ENCODE measurements at regions not wholly inside any gene's neighbourhood (a gene's known extent, or its start where the extent isn't known, plus 50 kb on each side); places are given as distances from the start of the nearest gene placed in this dataset.

- peak; percentile 79 for DNase-seq (ENCODE audit: low read depth)
These were observed 1558.5 kb upstream of the TMEM132C start for GRCh38 chr12:126708492-126708896.

DNA sequence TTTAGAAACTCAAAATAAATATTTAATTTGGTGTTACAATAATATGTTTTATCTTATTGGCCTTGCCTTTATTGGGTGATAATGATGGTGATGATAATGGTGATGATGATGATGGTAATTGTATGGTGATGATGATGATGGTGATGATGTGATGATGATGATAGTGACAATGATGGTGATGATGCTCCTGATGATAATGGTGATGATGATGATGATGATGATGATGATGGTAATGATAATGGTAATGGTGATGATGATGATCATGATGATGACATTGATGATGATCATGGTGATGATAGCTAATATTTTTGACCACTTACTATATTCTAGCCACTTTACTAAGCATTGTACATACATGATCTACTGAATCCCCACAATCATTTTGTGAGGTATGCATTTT lies 1548.6 kb upstream of the TMEM132C start:
- DNase-seq (ENCODE audit: low read depth) = no peak

- no peak for DNase-seq (ENCODE audit: low read depth)
These were observed 1546.9 kb upstream of the TMEM132C start for GRCh38 chr12:126719912-126720705.

GRCh38 chr12:126726481-126727217 lies 1540.3 kb upstream of the TMEM132C start:
- DNase-seq (ENCODE audit: low read depth) = no peak

DNA sequence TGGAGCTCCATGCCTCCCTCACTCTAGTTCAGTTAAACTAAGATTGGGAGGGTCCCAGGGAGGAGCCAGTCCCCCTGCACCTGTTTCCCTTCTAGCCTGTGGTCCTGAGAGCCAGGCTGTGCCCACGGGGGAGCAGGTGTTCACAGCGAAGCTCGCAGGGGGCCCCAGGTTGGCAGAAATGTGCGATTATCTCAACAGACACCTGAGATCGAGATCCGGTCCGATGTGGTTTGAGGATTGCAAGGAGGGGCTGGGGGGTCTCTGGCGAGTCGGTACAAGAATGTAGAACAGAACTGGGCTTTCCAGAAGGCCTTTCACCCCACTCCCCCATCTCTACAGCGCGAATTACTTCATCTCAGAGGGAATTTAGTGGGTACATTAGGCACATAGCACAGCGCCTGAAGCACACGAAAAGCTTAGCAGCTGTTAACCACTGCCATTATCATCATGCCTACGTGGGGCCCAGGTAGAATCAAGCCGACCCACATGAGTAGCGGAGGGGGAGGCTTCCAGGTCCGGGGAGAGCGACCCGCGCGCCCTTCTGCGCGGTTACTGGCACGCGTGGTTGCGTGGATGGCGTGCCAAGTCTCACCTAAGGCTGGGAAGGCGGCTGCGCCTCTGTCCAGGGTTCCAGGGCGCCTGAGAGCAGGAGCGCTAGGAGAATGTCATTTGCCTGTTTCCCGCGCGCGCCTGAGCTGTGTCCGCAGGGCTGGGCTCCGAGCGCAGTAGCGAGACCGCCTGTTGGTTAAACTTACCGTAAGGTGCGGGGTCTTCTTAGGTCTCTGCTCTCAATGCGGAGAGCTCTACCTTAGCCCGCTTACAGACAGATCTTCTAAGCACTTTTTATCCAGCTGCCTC lies 1539.5 kb upstream of the TMEM132C start:
- no peak for DNase-seq (ENCODE audit: low read depth)

GRCh38 chr12:126734296-126734695 lies 1532.7 kb upstream of the TMEM132C start:
- no peak for DNase-seq (ENCODE audit: low read depth)

- DNase-seq (ENCODE audit: low read depth) = no peak
These were observed 1532.3 kb upstream of the TMEM132C start for GRCh38 chr12:126734710-126735109.

- DNase-seq (ENCODE audit: low read depth) = no peak
These were observed 1525.3 kb upstream of the TMEM132C start for GRCh38 chr12:126741536-126742240.

DNA sequence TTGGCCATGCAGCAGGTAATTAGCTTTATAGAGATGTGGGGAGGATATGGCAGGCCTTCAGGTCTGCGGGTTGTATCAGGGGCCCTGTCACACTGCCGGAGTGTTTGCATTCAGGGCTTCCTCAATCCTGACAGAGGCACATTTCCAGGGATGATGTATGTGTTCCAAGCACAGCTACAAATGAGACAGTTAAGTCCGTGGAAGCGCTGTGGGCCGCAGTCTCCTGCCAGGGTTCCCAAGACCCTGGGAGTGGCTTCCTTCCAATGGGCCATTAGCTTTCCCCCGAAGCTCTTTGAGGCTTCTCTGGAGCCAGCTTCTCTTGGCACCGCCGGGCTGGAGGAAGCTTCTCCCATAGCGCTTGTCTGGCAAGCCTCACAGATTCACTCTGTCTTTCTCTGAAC lies 1524.7 kb upstream of the TMEM132C start:
- no peak for DNase-seq (ENCODE audit: low read depth)

DNA sequence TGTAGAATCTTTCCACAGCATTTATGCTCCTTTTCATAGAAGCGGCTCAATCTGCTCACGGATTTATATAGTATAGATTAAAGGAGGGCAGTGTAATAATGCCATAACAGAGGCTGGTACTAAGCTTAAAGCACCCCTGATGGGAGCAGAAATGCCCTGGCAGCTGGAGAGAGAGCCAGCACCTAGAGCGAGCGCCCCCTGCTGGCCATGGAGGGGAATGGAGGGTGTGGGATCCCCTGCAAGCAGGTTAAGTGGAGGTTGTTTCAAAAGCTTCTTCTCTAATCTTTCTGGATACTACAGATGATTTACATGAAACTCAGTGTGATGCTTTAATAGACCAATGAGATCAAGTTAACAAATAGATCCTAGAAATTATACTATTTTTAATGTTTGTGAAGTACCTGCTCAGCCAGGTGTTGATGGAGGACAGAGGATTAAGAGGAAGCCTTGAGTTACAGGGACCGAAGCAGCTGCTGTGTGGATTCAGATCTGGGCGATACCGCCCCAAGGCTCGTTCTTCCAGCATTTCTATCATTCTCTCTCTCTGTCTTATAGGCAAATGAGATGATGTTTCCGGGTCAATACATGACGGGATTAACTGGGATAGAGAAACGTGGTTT lies 1519.3 kb upstream of the TMEM132C start:
- DNase-seq (ENCODE audit: low read depth) = peak; percentile 20

DNA sequence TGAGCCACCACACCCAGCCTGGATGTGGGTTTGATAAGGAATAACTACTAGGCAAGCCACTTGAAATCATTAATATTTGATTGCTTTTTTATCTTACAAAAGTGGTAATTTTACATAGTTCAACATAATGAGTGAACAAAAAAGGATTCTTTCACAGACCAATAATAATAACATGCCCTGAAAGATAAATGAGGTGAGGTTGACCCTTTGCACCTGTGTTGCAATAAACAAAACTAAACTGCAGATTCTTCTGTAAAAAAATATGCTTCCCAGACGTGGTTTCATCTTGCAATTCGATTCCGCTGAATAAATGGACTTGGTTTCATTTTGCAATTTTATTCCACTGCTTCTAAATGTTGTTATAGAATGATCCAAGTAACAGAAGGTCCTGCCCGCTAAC lies 1514.9 kb upstream of the TMEM132C start:
- no peak for DNase-seq (ENCODE audit: low read depth)

GRCh38 chr12:126757326-126757725 lies 1509.6 kb upstream of the TMEM132C start:
- no peak for DNase-seq (ENCODE audit: low read depth)

DNA sequence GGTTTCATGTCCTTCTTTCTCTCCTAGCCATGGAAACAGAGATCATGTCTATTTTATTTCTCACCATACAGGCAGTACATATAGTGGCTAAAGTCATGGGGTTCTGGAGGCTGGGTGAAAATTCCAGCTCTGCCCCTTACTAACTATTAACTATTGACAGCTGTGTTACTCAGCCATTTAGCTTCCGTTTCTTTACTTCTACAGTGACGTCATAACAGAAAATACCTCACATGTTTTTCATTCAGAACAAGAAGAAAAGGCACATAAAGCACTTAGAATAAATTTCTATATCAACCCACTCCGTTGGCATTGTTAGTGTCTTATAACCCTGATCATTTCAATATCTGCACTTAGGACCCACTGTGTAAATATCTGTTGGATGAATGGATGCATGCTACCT lies 1506.9 kb upstream of the TMEM132C start:
- DNase-seq (ENCODE audit: low read depth) = no peak

DNA sequence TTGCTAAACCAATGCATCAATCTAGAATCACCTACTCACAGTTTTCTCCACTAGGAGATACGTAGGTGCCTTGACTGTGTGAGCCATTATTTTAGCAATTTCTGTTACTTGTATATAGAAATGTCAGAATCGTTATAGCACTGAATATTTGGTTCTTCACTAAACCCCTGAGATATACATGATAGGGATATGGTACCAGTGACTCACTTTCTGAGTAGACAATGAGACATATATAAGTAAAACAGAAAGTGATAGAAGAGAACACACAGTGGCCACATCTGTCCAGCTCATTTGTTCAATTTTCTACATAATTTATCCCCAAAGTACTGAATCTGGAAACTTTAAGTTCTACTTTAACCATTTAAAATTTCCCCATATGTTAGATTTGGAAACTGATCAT lies 1505.5 kb upstream of the TMEM132C start:
- DNase-seq (ENCODE audit: low read depth) = no peak

- no peak for DNase-seq (ENCODE audit: low read depth)
These were observed 1504.8 kb upstream of the TMEM132C start for GRCh38 chr12:126762150-126762549.

DNA sequence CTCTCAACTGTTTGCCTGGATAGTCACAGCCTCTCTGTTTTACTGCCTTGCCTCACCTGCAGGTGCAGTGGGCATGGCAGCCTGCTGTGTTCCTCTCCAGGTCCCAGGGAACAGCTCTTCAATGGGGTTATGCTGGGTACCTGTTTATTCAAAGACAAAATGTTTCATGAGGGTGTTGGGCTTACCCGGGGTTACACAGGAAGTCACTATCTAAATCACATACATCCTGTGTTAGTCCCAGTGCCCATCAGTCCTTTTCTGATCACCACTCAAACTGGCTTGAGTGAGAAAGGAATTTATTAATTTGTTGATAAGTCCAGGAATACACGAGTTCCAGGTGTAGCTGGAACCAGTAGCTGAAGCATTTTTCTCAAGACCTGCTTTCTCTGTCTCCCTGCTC lies 1503.6 kb upstream of the TMEM132C start:
- no peak for DNase-seq (ENCODE audit: low read depth)

GRCh38 chr12:126767334-126767733 lies 1499.6 kb upstream of the TMEM132C start:
- DNase-seq (ENCODE audit: low read depth) = no peak

DNA sequence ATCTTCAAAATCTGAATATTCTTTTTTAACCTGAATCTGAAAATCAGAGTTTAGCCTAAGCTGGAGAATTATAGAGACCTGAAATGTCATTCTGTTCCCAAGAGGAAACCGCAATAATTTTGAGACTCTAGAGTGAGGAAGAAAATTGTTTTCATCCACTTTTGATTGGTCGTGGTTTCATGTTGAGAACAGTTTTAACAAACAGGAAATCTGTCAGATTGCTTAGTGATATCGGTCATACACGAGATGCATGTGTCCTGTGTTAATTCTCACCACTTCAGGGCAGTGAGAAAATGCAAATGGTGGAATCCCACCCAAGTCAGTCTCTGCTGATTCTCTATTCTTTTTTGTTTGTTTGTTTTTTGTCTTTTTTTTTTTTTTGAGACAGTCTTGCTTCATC lies 1498.5 kb upstream of the TMEM132C start:
- no peak for DNase-seq (ENCODE audit: low read depth)

DNA sequence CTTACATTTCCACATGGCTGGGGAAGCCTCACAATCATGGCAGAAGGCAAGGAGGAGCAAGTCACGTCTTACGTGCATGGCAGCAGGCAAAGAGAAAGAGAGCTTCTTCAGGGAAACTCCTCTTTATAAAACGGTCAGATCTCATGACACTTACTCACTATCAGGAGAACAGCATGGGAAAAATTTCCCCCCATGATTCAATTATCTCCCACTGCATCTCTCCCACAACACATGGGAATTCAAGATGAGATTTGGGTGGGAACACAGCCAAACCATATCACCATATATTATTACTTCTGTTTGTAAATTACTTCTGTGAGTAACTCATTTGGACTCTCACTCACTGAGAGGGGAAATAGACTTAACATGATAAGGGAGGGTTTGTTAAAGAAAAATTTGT lies 1496.8 kb upstream of the TMEM132C start:
- DNase-seq (ENCODE audit: low read depth) = no peak

DNA sequence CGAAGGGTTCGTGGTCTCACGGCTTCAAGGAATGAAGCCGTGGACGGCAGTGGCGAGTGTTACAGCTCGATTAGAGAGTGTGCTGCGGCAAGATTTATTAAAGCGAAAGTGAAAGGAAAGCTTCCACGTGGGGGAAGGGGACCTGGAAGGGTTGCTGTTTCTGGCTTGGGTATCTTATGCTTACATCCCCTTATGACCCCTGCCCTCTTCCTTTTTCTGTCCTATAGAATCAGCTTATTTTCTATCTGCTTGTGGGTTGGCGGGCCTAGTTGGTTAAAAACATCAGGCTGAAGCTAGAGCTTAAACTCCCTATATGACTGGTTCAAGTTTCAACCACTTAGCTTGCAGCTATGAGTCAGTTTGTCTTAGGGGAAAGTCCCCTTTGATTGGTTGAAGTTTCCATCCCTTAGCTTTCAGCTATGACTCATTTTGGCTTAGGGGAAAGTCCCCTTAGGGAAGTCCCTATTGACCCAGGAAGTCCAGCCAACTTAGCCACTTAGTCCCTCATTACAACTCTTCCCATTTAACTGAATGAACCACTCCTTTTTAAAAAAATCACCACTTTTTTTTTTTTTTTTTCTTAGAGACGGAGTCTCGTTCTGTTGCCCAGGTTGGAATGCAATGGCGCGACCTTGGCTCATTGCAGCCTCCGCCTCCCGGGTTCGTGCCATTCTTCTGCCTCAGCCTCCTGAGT lies 1494.7 kb upstream of the TMEM132C start:
- peak; percentile 95 for DNase-seq (ENCODE audit: low read depth)

- DNase-seq (ENCODE audit: low read depth) = no peak
These were observed 1494.0 kb upstream of the TMEM132C start for GRCh38 chr12:126773012-126773411.

Measured in stromal cell of bone marrow (primary cell).